A549 (cell line): ENCODE measurements at regions not wholly inside any gene's neighbourhood (a gene's known extent, or its start where the extent isn't known, plus 50 kb on each side); places are given as distances from the start of the nearest gene placed in this dataset.

Experiments used
- ATAC-seq, 2 experiments: fragments of 200-7000 bp in 1 of 2; fragments of >200 bp in 1 of 2; cut with Nextera tagmentation in 1 of 2; cut with Tn5 transposase in 1 of 2; 3 replicates each; pipeline versions ENCODE4 v1.8.0 to v1.9.1; 2018 to 2020; ENCODE audit warnings: mild to moderate bottlenecking in 1 of 2, moderate library complexity in 1 of 2
- CTCF ChIA-PET: fragments of 300-600 bp; sonication (Branson Sonifier 250); formaldehyde crosslinking; extraction: SDS; loops from one replicate; lab custom pipeline; 2021; ENCODE audit warnings: antibody characterized with exemption, inconsistent platforms; lab: Yijun Ruan, JAX
- POLR2A ChIA-PET: fragments of 350-600 bp; formaldehyde crosslinking; extraction: SDS; loops from one replicate; lab custom pipeline; 2021; ENCODE audit warnings: antibody characterized with exemption, inconsistent platforms; lab: Yijun Ruan, JAX
- DNase-seq, 2 experiments: peaks; one replicate each; pipeline versions ENCODE4 v3.0.0 to v3.0.0-alpha.2; 2011 to 2016; ENCODE audit warnings: low read depth in 1 of 2, low spot score in 1 of 2
- FAIRE-seq: peaks from 2 replicates; lab custom pipeline; 2011; peaks lifted over from hg19 to GRCh38; lab: Jason Lieb, UNC
- H3K27ac ChIP-seq, 2 experiments: fragments of >200 bp; sonication (Bioruptor Twin); formaldehyde crosslinking; 3 replicates each; pipeline ENCODE4 v1.5.1; 2016 to 2017
- H3K4me1 ChIP-seq: fragments of >200 bp; sonication (Bioruptor Twin); formaldehyde crosslinking; 3 replicates; pipeline ENCODE4 v1.6.1; 2016
- H3K4me2 ChIP-seq: fragments of >200 bp; sonication (Bioruptor Twin); formaldehyde crosslinking; 3 replicates; pipeline ENCODE4 v1.6.1; 2016
- H3K4me3 ChIP-seq: fragments of >200 bp; sonication (Bioruptor Twin); formaldehyde crosslinking; 3 replicates; pipeline ENCODE4 v1.5.1; 2016
- H3K9me3 ChIP-seq: fragments of >200 bp; sonication (Bioruptor Twin); formaldehyde crosslinking; 3 replicates; pipeline ENCODE4 v1.6.1; 2016
- CBX8 ChIP-seq: fragments of 200-600 bp; sonication (generic); IDR thresholded peaks from 2 replicates; pipeline ENCODE4 v1.6.1; 2016
- CEBPB ChIP-seq, 2 experiments: fragments of >200 bp in 1 of 2; sonication (Bioruptor Twin) in 1 of 2; formaldehyde crosslinking in 1 of 2; IDR thresholded peaks; 2 replicates each; pipeline ENCODE4 v1.6.1; 2012 to 2016
- E2F6 ChIP-seq: IDR thresholded peaks from 2 replicates; pipeline ENCODE4 v1.6.1; 2012; ENCODE audit warnings: low read depth, borderline replicate concordance
- EHF ChIP-seq: fragments of 250-450 bp; sonication (Bioruptor Pico); IDR thresholded peaks from 2 replicates; pipeline ENCODE4 v1.5.0; 2020; ENCODE audit warnings: mild to moderate bottlenecking
- EHMT2 ChIP-seq: fragments of 200-600 bp; sonication (generic); IDR thresholded peaks from 2 replicates; pipeline ENCODE4 v1.6.1; 2016; ENCODE audit warnings: antibody characterized with exemption, low read depth, mild to moderate bottlenecking, moderate library complexity
- EP300 ChIP-seq, 2 experiments: fragments of >200 bp; sonication (Bioruptor Twin); formaldehyde crosslinking; IDR thresholded peaks; 2 replicates in 1 of 2; 3 replicates in 1 of 2; pipeline ENCODE4 v1.6.1; 2016 to 2017
- FOSL2 ChIP-seq, 2 experiments: fragments of 450-650 bp in 1 of 2; fragments of >200 bp in 1 of 2; sonication (Bioruptor Twin) in 1 of 2; formaldehyde crosslinking; IDR thresholded peaks; 2 replicates each; pipeline versions ENCODE4 v1.5.0 to v1.6.1; 2016 to 2020; ENCODE audit warnings: mild to moderate bottlenecking in 1 of 2, moderate library complexity in 1 of 2
- JUN ChIP-seq, 2 experiments: fragments of >200 bp; sonication (Bioruptor Twin); formaldehyde crosslinking; IDR thresholded peaks; 2 replicates in 1 of 2; 3 replicates in 1 of 2; pipeline ENCODE4 v1.6.1; 2016 to 2017
- KDM5A ChIP-seq: fragments of 200-600 bp; sonication (generic); IDR thresholded peaks from 2 replicates; pipeline ENCODE4 v1.6.1; 2016; ENCODE audit warnings: antibody characterized with exemption, mild to moderate bottlenecking
- MAFK ChIP-seq: fragments of 450-650 bp; IDR thresholded peaks from 2 replicates; pipeline ENCODE4 v1.6.1; 2014; ENCODE audit not compliant: partially characterized antibody
- NPAS2 ChIP-seq: fragments of 250-450 bp; sonication (Bioruptor Pico); IDR thresholded peaks from 2 replicates; pipeline ENCODE4 v1.8.0; 2022; ENCODE audit warnings: mild to moderate bottlenecking, moderate library complexity, borderline replicate concordance
- POLR2AphosphoS2 ChIP-seq: conservative IDR thresholded peaks from 2 replicates; pipeline ENCODE4 v1.6.1; 2012; ENCODE audit warnings: low read length, improper control_type of control experiment, inconsistent platforms
- RAD21 ChIP-seq, 2 experiments: fragments of >200 bp in 1 of 2; sonication (Bioruptor Twin) in 1 of 2; formaldehyde crosslinking in 1 of 2; IDR thresholded peaks in 1 of 2; conservative IDR thresholded peaks in 1 of 2; 2 replicates in 1 of 2; 3 replicates in 1 of 2; pipeline ENCODE4 v1.6.1; 2012 to 2018; ENCODE audit warnings: inconsistent platforms in 1 of 2
- RARB ChIP-seq: fragments of 250-450 bp; sonication (Bioruptor Pico); IDR thresholded peaks from 2 replicates; pipeline ENCODE4 v1.8.0; 2021; ENCODE audit warnings: mild to moderate bottlenecking, moderate library complexity
- USF2 ChIP-seq: fragments of 450-650 bp; IDR thresholded peaks from 2 replicates; pipeline ENCODE4 v1.6.1; 2014; ENCODE audit warnings: antibody characterized with exemption
- ZC3H11A ChIP-seq: fragments of 450-650 bp; IDR thresholded peaks from 2 replicates; pipeline ENCODE4 v1.6.1; 2014; ENCODE audit warnings: antibody characterized with exemption, mild to moderate bottlenecking
- ZSCAN20 ChIP-seq: fragments of 250-450 bp; sonication (Bioruptor Pico); IDR thresholded peaks from 2 replicates; pipeline ENCODE4 v1.8.0; 2022; ENCODE audit warnings: mild to moderate bottlenecking, moderate library complexity
- WGBS: methylation state at CpG from one replicate; pipeline ENCODE4 v1.1.6; 2017; ENCODE audit errors: missing lambda C conversion rate; 5-methylcytosine and 5-hydroxymethylcytosine counted together
- TF ChIP-seq, protein P1 (sequence below): fragments of >200 bp; sonication (Bioruptor Twin); formaldehyde crosslinking; IDR thresholded peaks from 3 replicates; pipeline ENCODE4 v1.6.1; 2016
- TF ChIP-seq, protein P2 (sequence below): fragments of >200 bp; sonication (Bioruptor Twin); formaldehyde crosslinking; IDR thresholded peaks from 3 replicates; pipeline ENCODE4 v1.5.1; 2016

DNA sequence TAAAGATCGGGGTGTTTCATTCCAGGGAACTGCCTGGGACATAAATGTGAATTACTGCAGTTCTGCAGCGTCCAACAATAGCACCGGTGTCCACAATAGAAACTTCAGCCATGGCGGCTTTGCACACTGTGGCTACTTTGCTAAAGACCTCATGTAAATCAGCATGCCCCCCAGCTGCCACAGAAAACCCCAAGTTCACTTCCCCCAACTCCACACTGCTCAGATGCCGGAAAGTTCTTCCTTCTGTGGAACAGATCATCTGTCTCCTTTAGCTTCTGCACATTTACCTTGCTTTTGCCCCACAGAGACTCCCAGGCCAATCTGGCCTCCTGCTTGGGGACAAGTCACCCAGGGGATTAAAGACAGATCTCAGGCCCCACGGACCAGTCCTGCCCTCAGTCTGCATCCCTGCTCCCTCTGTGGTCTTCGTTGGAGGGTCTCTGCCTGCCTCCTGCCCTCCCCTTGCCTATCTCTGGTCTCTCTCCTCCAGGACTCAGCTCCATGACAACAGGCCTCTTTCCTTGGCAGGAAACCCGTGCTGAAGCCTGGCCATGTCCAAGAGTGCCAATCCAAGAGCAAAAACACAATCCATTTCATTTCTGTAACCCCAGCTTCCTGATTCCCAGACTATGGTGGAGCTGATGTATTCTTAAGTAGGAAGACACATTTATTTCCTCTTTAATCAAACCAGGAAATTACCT is 403.2 kb downstream of the RPS24 start:
- Histone ChIP-seq H3K27ac (no peak overlapping the region), H3K9me3 (no peaks in the 10 kb centered on the region), H3K4me3 (no peak overlapping the region)
- DNase-seq (no peak), ATAC-seq (no peak)
- CTCF ChIA-PET, result interaction anchor here (1.4 to 3.1 kb wide), 3 partner anchors 11 to 128 kb away, joined by 3 to 12 read pairs (median 5); no protein-coding TSS in a partner anchor
- TF ChIP-seq NPAS2, result no peak
- TF ChIP-seq MAFK, result no peak
- TF ChIP-seq EHF (CRISPR knock-in tag), result no peak
- no peak for TF ChIP-seq E2F6
- TF ChIP-seq POLR2AphosphoS2, result no peak
- TF ChIP-seq, all 56 proteins: peak for 0
- no peak overlapping the region for H3K4me2 ChIP-seq
- POLR2A ChIA-PET, result no interaction called here
- H3K4me1 ChIP-seq, result peaks cover 9% of the 10 kb centered on the region; the same call in 2 of the 3 replicates
- no peak for FAIRE-seq
- WGBS, result 56% methylated on average over 8 of the region's 8 CpGs

DNA sequence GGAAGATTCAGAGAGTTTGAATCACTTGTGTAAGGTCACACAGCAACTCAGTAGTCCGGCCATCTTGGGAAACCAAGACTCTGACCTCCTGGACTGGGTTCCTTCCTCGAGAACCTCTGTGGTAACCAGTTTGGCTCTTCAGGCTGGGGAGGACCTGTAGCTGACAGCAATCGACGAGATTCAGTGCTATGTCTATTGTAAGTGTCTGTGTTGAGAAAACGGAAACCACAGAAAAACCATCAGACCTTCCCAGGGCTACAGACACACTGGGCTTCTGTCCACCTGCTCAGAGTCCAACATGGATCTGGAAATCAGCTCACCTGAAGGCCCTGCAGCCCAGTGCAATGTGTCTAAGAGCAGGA is 403.7 kb downstream of the RPS24 start:
- POLR2A ChIA-PET, result no interaction called here

More for the DNA sequence above, 403.7 kb downstream of the RPS24 start:
- ATAC-seq, result no peak
- Histone ChIP-seq H3K9me3 (no peaks in the 10 kb centered on the region), H3K4me2 (no peak overlapping the region), H3K4me1 (peaks cover 12% of the 10 kb centered on the region; the same call in 2 of the 3 replicates), H3K4me3 (no peak overlapping the region), H3K27ac (no peak overlapping the region)
- no peak for DNase-seq
- no peak for TF ChIP-seq RARB
- no peak for TF ChIP-seq RAD21 (conservative IDR thresholded peaks at IDR 0.05 in 1 of 2, IDR thresholded peaks at IDR 0.05 in 1 of 2)
- no peak for TF ChIP-seq EP300 (IDR thresholded peaks at IDR 0.05)
- TF ChIP-seq EHMT2, result no peak
- TF ChIP-seq JUN (IDR thresholded peaks at IDR 0.05), result no peak
- no peak for TF ChIP-seq ZSCAN20
- TF ChIP-seq KDM5A, result no peak
- TF ChIP-seq CEBPB (IDR thresholded peaks at IDR 0.05), result no peak
- TF ChIP-seq CBX8, result no peak
- no peak for TF ChIP-seq ZC3H11A
- TF ChIP-seq, protein P1, sequence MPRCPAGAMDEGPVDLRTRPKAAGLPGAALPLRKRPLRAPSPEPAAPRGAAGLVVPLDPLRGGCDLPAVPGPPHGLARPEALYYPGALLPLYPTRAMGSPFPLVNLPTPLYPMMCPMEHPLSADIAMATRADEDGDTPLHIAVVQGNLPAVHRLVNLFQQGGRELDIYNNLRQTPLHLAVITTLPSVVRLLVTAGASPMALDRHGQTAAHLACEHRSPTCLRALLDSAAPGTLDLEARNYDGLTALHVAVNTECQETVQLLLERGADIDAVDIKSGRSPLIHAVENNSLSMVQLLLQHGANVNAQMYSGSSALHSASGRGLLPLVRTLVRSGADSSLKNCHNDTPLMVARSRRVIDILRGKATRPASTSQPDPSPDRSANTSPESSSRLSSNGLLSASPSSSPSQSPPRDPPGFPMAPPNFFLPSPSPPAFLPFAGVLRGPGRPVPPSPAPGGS, result no peak
- no peak for TF ChIP-seq FOSL2 (IDR thresholded peaks at IDR 0.05)
- no peak for TF ChIP-seq FOSL2 (CRISPR knock-in tag; IDR thresholded peaks at IDR 0.05)
- TF ChIP-seq, protein P2, sequence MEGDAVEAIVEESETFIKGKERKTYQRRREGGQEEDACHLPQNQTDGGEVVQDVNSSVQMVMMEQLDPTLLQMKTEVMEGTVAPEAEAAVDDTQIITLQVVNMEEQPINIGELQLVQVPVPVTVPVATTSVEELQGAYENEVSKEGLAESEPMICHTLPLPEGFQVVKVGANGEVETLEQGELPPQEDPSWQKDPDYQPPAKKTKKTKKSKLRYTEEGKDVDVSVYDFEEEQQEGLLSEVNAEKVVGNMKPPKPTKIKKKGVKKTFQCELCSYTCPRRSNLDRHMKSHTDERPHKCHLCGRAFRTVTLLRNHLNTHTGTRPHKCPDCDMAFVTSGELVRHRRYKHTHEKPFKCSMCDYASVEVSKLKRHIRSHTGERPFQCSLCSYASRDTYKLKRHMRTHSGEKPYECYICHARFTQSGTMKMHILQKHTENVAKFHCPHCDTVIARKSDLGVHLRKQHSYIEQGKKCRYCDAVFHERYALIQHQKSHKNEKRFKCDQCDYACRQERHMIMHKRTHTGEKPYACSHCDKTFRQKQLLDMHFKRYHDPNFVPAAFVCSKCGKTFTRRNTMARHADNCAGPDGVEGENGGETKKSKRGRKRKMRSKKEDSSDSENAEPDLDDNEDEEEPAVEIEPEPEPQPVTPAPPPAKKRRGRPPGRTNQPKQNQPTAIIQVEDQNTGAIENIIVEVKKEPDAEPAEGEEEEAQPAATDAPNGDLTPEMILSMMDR, result no peak
- no peak for TF ChIP-seq USF2
- WGBS, result 88% methylated on average over 5 of the region's 5 CpGs
- CTCF ChIA-PET, result interaction anchor here (1.1 to 3.1 kb wide), 3 partner anchors 10 to 260 kb away, joined by 3 to 12 read pairs (median 5); no protein-coding TSS in a partner anchor
- FAIRE-seq, result no peak
